ENCODE measurements at regions not wholly inside any gene's neighbourhood (a gene's known extent, or its start where the extent isn't known, plus 50 kb on each side); places are given as distances from the start of the nearest gene placed in this dataset.
"Not testable (repeated sequence)": the region's sequence is repeated elsewhere in the genome, so short reads cannot be mapped to it uniquely, and the experiment has no call there.

DNA sequence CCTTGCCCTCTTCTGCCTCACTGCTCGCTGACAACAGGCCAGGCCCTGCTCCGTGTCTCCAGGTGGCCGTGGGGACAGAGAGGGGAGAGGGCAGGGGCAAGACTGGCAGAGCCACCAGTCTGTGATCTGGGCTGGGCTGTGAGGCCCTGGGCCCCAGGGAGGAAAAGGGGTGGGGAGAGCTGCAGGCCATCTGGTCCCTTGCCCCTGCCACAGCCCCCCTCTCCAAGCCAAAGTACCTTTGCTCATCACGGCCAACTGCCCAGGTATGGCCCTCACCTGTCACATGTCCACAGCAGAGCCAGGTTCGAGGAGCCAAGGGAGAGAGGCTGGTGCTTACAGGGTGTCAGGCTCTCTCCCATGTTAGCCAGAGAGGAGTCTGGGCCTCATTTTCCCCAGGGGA, 91.4 kb upstream of the LHX1 start:
- DNase-seq (ENCODE audit: low spot score): no peak

DNA sequence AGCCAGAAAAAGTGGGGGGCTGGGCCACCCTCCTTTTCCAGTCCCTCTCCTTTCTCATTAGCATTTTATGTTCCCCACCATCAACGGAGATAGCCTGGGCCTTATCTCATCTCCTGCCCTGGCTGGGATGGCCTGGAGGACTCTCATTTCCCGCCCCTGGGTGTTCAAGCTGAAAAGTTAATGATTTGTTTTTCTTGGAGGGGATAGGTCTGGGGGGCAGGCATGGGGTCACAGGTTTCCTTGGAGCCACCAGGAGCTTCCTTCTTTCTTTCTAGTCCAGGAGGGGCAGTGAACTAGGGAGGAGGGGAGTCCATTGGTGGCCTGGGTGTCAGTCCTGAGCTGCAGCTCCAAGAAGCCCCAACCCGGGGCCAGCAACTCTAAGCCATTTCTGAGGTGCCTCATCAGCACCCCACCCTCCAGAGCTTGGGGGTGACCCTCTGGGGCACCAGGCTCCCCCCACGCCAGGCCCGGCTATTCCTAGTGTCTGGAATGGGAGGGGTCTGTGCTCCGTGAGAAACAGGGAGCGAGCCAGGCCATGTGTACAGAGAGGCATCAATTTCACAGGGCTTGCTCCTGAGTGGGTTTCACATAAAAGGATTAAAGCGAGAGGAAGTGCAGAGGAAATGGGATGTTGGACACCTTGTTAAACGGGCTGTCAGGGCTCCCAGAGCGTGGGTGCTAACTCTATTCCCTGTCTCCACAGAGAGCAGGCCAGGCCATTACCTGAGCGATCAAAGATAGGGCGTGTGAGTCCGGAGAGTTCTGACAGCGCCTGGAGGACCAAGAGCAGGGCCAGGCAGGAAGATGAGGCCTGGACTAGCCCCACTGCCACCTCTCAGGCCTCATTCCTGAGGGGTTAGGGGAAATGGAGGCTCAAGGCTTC, 90.6 kb upstream of the LHX1 start:
- no peak for DNase-seq (ENCODE audit: low spot score)

DNA sequence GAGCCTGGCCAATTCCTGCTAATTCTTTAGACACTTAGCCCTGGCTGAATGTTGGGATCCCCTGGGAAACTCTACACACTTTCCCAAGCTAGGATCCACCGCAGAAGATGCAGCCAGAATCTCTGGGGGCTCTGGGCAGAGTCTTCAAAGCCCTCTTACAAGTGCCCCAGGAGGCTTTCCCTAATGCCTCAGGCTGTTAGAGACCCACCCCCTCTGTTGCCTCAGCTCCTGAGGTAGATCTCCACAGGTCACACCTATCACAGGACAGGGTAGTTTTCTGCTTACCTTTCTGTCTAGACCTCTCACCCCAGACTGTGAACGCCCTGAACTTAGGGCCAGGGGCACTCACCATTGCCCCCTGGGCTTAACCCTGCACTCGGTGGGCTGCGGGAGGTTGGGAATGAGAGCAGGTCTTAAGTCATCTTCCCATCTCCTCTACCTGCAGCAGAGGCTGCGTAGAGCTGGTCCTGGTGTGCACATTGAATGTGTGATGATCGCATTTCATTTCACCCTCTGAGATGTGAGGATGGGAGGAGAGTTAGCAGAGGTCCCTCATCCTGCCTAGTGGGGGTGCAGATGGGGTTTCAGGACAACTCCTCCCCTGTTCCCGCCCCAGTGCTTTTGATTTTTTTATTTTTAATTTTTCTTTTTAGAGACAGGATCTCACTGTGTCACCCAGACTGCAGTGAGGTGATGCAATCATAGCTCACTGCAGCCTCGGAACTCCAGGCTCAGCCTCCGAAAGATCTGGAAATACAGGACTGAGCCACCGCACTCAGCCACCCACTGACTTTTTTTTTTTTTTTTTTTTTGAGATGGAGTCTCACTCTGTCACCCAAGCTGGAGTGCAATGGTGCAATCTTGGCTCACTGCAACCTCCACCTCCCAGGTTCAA, 89.0 kb upstream of the LHX1 start:
- peak; percentile 58 for DNase-seq (ENCODE audit: low spot score)

DNA sequence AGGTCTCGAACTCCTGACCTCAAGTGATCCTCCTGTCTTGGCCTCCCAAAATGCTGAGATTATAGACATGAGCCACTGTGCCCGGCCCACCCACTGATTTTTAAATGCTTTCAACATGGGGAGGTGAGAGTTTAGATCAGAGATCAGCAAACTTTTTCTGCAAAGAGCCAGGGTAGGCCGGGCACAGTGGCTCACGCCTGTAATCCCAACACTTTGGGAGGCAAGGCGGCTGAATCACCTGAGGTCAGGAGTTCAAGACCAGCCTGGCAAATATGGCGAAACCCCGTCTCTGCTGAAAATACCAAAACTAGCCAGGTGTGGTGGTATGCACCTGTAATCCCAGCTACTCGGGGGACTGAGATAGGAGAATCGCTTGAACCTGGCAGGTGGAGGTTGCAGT, 88.3 kb upstream of the LHX1 start:
- not testable (repeated sequence) for DNase-seq (ENCODE audit: low spot score)

DNA sequence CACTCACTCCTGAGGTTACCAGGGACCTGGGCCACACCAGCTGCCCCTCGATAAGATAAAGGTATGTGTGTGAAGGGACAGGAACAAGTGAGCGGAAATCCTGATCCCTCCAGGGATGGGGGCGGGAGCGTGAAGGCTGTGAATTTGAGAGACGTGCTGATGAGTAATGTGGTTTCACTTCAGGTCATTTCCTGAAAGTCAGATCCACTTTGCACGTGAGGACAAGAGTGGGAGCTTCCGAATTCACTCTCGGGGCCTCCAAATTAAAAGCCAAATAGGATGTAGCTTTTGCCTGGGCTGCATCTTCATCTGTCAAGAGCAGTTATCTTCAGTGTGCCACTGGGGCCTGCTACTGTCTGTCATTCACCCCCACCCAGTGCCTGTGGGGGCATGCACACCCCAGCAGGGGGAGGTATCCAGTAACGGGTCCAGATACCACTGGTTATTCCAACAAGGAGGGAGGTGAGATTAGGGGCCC, 87.4 kb upstream of the LHX1 start:
- DNase-seq (ENCODE audit: low spot score): peak; percentile 95

DNA sequence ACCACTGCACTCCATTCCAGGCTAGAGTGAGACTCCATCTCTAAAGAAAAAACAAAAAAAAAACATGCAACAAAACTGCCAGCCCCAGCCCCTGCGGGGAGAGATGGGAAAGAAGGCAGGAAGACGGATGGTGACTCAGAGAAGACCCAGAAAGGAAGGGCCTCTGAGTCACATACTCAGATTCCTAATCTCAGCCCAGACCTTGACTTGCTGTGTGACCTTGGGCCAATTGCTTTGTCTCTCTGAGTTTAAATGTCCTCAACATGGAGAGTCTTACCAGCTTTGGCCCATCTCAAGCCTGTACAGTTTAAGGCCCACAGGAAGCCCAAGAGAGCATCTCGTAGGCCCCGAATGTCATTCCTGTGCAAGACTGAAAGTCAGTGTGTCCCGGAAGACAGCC, 86.5 kb upstream of the LHX1 start:
- peak; percentile 73 for DNase-seq (ENCODE audit: low spot score)

DNA sequence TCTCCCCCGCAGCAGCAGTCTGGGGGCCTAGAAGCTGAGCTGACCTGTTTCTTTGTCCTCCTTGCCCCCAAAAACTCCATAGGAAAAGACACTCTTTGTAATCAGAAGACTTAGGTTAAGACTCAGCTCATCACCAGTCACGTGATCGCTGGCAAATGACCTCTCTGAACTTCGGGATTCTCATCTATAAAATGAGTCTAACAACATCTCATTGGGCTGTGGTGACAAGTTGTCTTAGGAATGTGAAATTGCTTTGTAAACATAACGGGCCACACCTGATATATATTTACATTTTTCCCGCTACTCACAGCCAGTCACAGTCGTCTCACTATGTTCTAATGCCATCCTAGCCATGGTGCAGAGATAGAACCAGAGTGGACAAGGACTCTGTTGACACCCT, 86.0 kb upstream of the LHX1 start:
- peak; percentile 90 for DNase-seq (ENCODE audit: low spot score)

DNA sequence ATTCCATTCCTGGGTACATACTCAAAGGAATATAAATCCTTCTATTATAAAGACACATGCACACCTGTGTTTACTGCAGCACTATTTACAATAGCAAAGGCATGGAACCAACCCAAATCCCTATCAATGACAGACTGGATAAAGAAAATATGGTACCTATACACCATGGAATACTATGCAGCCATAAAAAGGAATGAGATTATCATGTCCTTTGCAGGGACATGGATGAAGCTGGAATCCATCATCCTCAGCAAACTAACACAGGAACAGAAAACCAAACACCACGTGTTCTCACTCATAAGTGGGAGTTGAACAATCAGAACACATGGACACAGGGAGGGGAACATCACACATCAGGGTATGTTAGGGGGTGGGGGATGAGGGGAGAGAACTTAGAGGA, 84.8 kb upstream of the LHX1 start:
- not testable (repeated sequence) for DNase-seq (ENCODE audit: low spot score)

DNA sequence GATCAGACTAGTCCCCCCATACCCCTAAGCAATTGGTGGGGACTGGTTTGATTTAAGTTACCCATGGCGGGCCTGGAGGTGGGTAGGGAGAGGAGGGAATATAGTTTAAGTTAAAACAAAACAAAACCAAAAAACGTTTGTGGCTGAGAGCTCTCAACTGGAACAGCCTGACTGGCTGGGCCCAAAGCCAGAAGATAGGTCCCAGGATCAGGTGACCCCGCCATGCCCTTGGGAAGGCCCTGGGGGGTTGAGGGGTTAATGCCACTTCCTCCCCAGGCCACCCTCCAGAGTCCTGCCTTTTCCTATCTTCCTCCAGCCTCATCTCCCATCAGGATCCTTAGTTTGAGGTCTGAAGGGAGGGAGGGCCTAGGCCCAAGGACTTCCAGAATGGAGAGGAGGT, 82.3 kb upstream of the LHX1 start:
- no peak for DNase-seq (ENCODE audit: low spot score)

DNA sequence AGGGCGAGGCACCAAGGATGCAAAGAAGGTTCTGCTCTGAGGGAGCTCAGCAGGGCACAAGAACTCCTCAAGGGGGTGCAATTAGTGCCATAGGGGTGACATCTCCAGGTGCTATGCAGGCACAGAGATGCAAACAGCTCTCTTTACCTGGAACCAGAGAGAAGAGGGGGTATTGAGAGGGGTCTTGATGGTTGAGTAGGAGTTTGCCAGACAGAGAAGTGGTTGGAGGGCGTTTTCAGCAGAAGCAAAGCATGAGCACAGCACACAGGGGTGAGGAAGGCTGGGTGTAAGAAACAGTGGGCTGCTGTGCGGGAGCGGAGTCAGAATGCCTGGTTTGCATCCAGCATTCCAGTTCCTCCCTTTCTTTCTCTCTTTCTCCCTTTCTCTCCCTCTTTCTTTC, 81.8 kb upstream of the LHX1 start:
- DNase-seq (ENCODE audit: low spot score): no peak

DNA sequence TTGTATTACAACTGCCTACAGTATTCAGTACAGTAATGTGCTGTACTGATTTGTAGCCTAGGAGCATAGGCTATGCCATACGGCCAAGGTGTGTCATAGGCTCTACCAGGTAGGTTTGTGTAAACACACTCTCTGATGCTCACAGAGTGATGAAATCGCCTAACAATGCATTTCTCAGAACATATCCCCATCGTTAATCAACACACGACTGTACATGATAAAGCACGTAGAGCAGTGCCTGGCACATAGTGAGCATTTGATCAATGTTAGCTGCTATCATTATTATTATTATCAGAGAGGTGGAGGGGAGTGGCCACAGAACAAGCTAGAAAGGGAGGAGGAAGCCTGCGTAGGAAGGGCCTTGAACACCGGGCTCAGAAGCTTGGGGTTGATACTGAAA, 81.1 kb upstream of the LHX1 start:
- peak; percentile 67 for DNase-seq (ENCODE audit: low spot score)

DNA sequence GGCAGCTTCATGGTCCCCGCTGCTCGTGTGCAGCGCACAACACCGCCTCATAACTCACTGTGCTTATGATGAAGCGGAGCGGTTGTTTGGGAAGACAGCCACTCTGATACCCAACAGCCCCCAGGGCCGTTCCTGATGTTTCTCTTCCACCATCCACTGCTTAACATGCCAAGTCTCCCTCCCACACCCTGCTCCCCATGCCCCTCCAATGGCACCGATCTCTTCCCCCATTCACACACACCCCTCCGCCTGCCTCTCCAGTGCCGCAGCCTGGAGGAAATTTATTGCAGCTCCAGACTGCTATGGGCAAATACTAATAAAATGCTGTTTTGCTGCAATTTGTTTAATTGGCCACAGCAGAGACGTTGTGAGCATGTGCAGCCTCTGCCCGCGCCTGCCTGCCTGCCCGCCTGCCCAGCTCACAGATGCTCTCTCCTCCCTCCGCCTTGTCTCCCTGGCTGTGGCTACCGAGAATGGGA, 80.3 kb upstream of the LHX1 start:
- DNase-seq (ENCODE audit: low spot score): no peak

DNA sequence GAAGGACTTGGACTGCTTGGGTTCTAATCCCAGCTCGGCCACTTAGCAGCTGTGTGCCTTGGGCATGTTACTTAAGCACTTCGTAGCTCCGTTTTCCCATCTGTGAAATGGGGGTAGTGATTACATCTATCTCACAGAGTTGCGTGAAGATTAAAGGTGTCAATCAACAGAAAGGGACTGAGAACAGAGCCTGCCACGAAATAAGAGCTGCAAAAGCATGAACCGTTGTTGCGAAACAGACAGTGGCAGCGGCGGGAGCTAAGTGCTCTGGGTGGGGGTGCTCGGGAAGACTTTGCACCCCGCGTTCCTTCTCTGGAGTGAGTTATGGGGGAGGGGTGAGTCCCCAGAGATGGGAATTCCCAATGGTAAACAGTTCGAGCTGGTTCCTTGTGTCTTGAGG, 79.6 kb upstream of the LHX1 start:
- no peak for DNase-seq (ENCODE audit: low spot score)

DNA sequence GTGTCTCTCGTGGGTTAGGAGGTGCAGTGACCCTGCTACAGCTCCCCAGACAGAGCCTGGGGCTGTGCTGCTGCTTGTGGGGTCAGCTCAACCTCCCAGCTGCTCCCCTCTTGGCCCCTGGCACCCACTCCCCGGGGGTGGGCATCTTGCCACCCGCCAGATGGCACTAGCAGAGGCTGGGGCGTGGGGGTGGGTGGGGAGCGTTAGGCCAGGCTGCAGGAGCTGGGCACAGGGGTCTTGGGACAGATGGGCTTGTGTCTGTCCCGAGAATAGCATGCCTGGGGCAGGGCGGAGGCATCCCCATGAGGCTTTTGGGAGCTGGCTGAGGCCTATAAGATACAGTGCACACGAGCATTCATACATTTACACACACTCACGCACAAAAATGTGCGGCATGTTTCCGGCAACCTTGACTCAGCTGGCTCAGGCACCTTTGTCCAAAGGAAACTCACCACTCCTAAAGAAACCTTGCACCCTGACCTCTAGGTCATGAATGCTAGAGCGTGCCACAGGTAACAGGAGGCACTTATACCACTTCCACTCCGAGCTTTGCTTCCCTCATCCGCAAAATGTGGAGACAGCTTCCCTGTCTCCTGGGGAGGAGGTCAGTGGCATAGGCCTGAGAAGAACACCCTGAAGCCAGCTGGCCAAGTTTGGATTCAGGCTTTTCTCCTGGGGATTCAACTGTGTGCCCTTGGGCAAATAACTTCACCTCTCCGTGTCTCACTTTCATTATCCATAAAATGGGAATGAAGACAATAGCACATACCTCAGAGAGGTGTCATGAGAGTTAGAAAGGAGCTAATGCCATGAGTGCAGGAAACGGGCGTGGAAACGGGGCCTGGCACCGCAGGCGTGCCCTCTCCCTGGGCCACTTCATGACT, 78.9 kb upstream of the LHX1 start:
- no peak for DNase-seq (ENCODE audit: low spot score)

DNA sequence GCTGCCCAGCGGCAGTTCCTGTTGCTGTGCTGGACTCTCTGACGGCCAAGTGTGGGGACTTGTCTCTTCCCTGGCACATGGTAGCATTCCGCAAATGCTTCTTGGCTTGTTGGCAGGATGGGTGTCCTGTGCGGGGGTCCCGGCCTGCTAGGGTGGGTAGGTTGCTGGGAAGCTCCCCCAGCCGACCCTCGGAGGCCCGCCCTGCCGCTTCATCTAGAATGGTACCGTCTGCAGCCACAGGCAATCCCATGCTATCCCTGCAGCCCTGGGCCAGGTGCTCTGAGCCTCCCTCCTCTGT, 78.3 kb upstream of the LHX1 start:
- no peak for DNase-seq (ENCODE audit: low spot score)

DNA sequence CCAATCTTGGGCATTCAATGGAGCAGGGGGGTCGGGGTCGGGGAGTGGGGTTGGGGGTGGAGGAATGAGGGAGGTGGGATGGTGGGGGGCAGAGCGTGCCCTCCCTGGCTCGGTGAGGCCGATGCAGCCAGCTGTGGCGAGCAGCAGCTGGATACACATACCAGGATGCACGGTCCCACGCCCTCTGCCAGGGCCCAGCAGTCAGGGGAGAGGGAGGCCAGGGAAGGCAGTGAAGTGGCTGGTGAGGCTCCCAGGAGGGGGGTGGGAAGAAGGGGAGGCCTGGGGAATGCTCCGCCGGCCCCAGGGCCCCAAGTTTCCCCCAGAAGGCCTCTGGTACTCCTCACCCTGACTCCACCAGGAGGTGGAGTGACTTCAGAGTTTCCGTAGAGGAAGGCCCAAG, 77.6 kb upstream of the LHX1 start:
- no peak for DNase-seq (ENCODE audit: low spot score)

DNA sequence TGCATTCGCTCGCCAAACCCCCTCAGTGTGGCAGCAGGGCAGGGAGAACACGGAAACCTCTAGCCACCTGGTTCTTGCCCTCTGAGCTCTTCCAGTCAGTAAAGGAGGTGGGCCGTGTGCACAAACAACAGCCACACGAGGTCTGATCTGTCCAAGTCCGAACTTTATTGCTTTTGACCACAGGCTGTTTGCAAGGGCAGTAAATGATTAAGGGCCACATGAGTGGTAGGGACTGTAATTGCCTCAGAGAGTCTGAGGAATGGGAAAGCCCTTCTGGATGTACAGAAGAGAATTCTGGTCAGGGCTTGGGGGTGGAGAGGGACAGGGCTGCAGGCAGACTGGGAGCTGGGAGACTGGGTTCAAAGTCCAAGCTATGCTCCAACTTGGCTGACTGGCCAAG, 75.7 kb upstream of the LHX1 start:
- DNase-seq (ENCODE audit: low spot score): no peak

DNA sequence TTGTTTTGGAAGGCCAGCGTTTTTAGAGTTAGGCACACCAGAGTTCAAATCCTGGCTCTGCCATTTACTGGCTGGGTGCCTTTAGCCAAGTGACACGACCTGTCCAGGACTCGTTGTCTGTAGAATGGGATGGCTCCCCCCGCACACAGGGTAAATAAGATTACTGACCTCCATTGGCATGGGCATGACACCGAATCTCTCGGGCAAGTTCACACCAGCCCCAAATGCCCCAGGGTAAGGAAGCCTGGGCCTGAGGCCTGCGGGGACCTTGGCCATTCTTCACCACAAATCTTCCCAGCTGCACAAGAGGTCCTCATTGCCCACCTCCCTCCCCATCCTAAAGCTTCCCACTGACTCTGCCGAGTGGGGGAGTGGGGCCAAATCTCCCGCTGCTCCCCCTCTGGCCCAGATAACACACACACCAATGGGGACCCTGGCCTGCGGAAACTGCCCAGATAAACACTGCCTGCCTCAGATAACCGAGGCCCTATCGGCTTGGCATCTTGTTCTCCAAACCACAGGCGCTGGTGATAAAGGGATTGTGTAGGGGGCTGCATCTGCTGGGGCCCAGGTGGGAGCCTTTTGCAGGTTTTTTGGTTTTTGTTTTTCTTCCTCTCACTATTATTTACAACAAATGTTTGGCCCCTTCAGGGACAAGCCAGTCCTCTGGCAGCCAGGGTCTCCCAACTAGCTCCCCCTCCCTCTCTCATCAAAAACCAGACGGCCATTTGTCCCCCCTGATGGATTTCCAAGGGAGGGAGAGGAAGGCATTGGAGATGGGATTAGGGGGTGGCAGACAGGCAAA, 75.0 kb upstream of the LHX1 start:
- DNase-seq (ENCODE audit: low spot score): no peak

DNA sequence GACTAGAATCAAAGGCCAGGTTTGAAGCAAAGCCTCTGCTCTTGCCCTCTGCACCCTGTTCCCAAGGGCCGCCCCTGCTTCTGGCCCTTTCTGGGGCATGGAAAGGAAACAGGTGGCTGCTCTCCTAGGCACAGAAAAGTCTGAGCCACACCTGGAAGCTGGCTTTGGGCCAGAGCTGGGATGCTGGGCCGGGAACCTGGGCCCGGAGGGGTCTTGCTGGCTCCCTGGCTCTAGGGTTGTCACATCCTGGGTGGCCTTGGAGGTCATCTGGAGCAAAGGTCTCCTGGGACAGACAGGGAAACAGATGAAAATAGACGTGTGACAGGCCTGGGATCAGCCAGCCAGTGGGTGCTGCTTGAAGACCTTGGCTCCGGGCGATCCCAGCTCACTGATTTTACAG, 74.1 kb upstream of the LHX1 start:
- DNase-seq (ENCODE audit: low spot score): no peak

DNA sequence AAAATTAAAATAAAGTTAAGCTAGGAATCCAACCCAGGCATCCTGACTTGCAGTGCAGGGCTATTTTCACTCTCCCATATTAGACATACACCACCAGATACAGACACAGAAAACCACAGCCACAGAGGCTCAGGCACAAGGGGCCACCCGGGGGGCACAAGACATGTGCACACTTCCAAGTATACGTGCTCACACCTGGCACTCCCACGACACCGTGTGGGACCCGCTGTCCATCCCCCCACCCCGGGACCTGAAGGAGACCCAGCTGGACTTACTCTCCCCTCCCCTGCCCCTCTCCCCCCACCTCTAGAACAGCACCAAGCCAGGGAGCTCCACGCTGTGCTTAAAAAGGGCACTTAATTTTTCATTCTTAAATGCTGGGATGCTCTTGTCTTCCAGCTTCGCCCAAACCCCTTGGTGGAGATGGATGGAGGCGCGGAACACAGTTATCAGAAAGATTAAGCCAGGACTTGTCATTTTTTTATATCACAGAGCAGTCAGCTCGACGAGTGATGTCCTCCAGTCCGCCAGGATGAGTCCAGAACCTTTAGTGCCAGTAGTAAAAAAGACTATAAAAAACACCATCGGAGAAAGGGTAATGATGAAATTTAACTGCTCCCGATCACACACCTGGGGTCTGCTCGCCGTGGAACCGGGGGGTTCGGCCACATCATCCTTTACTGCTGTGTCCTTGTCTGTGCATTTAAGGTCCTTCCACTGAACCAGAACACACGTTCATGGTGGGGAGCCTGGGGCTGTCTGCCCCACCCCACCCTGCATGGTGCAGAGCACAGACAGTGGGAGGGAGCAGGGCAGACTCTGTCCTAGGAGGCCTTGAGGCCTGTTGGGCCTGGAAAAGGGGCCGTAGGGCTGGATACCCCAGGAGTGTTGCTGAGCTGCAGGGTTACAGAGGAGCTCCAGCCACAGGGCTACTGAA, 73.3 kb upstream of the LHX1 start:
- DNase-seq (ENCODE audit: low spot score): no peak
